ENCODE measurements at regions not wholly inside any gene's neighbourhood (a gene's known extent, or its start where the extent isn't known, plus 50 kb on each side); places are given as distances from the start of the nearest gene placed in this dataset.

DNA sequence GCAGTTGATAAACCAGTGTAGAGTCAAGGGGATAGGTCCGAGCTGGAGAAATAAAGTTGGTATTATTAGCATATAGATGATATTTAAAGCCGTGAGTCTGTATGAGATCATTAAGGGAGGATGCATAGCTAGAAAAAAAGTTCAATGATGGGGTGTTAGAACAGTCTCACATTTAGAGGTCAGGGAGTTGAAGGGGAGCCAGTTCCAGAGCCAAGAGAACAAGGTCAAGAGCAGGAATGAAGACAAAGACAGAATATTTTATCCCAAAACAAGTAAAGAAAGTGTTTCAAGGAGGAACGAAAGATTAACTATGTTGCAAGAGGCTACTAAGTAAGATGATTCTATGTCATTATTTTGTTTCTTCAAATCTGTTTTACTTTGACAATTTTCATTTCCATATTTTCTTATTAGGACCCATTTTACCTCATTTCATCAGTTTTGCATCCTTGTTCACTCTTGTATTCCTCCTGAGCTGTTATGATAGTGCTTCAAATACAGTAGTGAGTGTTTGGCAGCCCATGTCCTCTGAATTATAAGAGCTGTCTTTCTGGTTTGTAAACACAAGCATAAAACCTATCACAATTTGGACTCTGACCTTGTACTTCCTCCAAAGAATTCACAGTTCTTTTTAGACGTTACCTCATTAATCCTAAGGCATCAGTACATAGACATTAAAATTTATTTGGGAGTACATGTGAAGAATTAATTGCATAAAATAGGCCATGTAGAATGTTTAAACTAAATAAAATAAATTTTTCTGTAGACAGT is 695.7 kb upstream of the NECTIN3 start:
- H3K36me3 ChIP-seq (ENCODE audit: control insufficient read depth, insufficient read depth, low read length) = no peaks in the 10 kb centered on the region
- in situ Hi-C loops (cut with MboI) = no loop called here
- 2% methylated on average over 4 of the region's 4 CpGs for WGBS (ENCODE audit: insufficient coverage, low coverage, missing lambda C conversion rate)
- no peak overlapping the region for H2AFZ ChIP-seq (ENCODE audit: low read depth, low read length)
- DNase-seq (ENCODE audit: extremely low read depth in 1 of 4, low spot score in 3 of 4) (no peak), FAIRE-seq (no peak), ATAC-seq (no peak)
- H3K4me2 ChIP-seq (ENCODE audit: insufficient read depth, low read length) = no peak overlapping the region
- no peaks in the 10 kb centered on the region for H3K27me3 ChIP-seq (ENCODE audit: control insufficient read depth in 2 of 2, insufficient read depth in 2 of 2, low read length in 2 of 2)
- CTCF ChIA-PET (ENCODE audit: low intra/inter-chr PET ratio) = no interaction called here
- no peaks in the 10 kb centered on the region for H4K20me1 ChIP-seq (replicated peaks; ENCODE audit: control insufficient read depth, insufficient read depth, low read length)
- POLR2A ChIA-PET = no interaction called here
- no peak overlapping the region for H3K27ac ChIP-seq (ENCODE audit: extremely low read depth, low read depth, low read length)
- H3K9ac ChIP-seq (ENCODE audit: insufficient read depth in 1 of 2, low read depth in 2 of 2, low read length in 2 of 2) = no peak overlapping the region
- no peaks in the 10 kb centered on the region for H3K4me1 ChIP-seq (replicated peaks in 1 of 2; ENCODE audit: control insufficient read depth in 2 of 2, insufficient read depth in 2 of 2, low read length in 2 of 2)
- no peak overlapping the region for H3K4me3 ChIP-seq
- no peaks in the 10 kb centered on the region for H3K79me2 ChIP-seq (ENCODE audit: control insufficient read depth, insufficient read depth, low read length)
- no peaks in the 10 kb centered on the region for H3K9me1 ChIP-seq (ENCODE audit: control insufficient read depth, insufficient read depth, low read length)
- BruUV-seq (replicated peaks) = no TSS peak
- intact Hi-C loops (cut with micrococcal nuclease) = no loop called here
- no peaks in the 10 kb centered on the region for H3K9me3 ChIP-seq (replicated peaks; ENCODE audit: control insufficient read depth, insufficient read depth, low read depth, low read length)
- no peak for TF ChIP-seq SMARCA4 (IDR thresholded peaks at IDR 0.05)
- no peak for TF ChIP-seq ZNF408 (CRISPR knock-in tag; IDR thresholded peaks at IDR 0.05; ENCODE audit: low read depth)
- TF ChIP-seq, protein P1, sequence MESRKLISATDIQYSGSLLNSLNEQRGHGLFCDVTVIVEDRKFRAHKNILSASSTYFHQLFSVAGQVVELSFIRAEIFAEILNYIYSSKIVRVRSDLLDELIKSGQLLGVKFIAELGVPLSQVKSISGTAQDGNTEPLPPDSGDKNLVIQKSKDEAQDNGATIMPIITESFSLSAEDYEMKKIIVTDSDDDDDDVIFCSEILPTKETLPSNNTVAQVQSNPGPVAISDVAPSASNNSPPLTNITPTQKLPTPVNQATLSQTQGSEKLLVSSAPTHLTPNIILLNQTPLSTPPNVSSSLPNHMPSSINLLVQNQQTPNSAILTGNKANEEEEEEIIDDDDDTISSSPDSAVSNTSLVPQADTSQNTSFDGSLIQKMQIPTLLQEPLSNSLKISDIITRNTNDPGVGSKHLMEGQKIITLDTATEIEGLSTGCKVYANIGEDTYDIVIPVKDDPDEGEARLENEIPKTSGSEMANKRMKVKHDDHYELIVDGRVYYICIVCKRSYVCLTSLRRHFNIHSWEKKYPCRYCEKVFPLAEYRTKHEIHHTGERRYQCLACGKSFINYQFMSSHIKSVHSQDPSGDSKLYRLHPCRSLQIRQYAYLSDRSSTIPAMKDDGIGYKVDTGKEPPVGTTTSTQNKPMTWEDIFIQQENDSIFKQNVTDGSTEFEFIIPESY (CRISPR knock-in tag; IDR thresholded peaks at IDR 0.05) = no peak
- no peak for TF ChIP-seq SMARCA5 (IDR thresholded peaks at IDR 0.05)
- TF ChIP-seq FIP1L1 (IDR thresholded peaks at IDR 0.05; ENCODE audit: low read depth, low read length, poor library complexity, severe bottlenecking) = no peak
- no peak for TF ChIP-seq POLR3A (IDR thresholded peaks at IDR 0.05; ENCODE audit: borderline replicate concordance, extremely low read depth, insufficient read depth, insufficient read length)
- TF ChIP-seq BRCA1 (IDR thresholded peaks at IDR 0.05) = no peak
- no peak for TF ChIP-seq BRCA1 (CRISPR knock-in tag; IDR thresholded peaks at IDR 0.05)
- no peak for TF ChIP-seq SRSF3 (IDR thresholded peaks at IDR 0.05; ENCODE audit: insufficient read depth, low read length)
- TF ChIP-seq PHF8 (IDR thresholded peaks at IDR 0.05; ENCODE audit: borderline replicate concordance, low read length) = no peak
- TF ChIP-seq EGR1 (conservative IDR thresholded peaks at IDR 0.05) = no peak
- TF ChIP-seq, protein P2, sequence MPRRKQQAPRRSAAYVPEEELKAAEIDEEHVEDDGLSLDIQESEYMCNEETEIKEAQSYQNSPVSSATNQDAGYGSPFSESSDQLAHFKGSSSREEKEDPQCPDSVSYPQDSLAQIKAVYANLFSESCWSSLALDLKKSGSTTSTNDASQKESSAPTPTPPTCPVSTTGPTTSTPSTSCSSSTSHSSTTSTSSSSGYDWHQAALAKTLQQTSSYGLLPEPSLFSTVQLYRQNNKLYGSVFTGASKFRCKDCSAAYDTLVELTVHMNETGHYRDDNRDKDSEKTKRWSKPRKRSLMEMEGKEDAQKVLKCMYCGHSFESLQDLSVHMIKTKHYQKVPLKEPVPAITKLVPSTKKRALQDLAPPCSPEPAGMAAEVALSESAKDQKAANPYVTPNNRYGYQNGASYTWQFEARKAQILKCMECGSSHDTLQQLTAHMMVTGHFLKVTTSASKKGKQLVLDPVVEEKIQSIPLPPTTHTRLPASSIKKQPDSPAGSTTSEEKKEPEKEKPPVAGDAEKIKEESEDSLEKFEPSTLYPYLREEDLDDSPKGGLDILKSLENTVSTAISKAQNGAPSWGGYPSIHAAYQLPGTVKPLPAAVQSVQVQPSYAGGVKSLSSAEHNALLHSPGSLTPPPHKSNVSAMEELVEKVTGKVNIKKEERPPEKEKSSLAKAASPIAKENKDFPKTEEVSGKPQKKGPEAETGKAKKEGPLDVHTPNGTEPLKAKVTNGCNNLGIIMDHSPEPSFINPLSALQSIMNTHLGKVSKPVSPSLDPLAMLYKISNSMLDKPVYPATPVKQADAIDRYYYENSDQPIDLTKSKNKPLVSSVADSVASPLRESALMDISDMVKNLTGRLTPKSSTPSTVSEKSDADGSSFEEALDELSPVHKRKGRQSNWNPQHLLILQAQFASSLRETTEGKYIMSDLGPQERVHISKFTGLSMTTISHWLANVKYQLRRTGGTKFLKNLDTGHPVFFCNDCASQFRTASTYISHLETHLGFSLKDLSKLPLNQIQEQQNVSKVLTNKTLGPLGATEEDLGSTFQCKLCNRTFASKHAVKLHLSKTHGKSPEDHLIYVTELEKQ (CRISPR knock-in tag; IDR thresholded peaks at IDR 0.05) = no peak

Data from K562 (cell line).